Common myeloid progenitor, CD34-positive (primary cell): ENCODE measurements at regions not wholly inside any gene's neighbourhood (a gene's known extent, or its start where the extent isn't known, plus 50 kb on each side); places are given as distances from the start of the nearest gene placed in this dataset.
"Not testable (repeated sequence)": the region's sequence is repeated elsewhere in the genome, so short reads cannot be mapped to it uniquely, and the experiment has no call there.

Experiments used
- CTCF ChIA-PET: fragments of 350-600 bp; sonication (Branson Sonifier 250); formaldehyde crosslinking; loops from one replicate; lab custom pipeline; 2021; ENCODE audit warnings: antibody characterized with exemption; lab: Charles Lee
- POLR2A ChIA-PET: fragments of 350-600 bp; sonication (Branson Sonifier 250); formaldehyde crosslinking; loops from one replicate; lab custom pipeline; 2021; ENCODE audit warnings: antibody characterized with exemption; lab: Charles Lee
- DNase-seq, 3 donors: peaks; one replicate each; pipeline versions ENCODE4 v3.0.0 to v3.0.0-alpha.2; 2013
- H3K27ac ChIP-seq, 2 experiments: 1 replicate in 1 of 2; 2 replicates in 1 of 2; pipeline ENCODE4 v1.7.0; 2013; ENCODE audit warnings: inconsistent platforms in 2 of 2, low read length in 2 of 2, mild to moderate bottlenecking in 2 of 2, low read depth in 1 of 2, moderate library complexity in 1 of 2; ENCODE audit not compliant: severe bottlenecking in 2 of 2, insufficient read depth in 1 of 2, poor library complexity in 1 of 2
- H3K27me3 ChIP-seq, 5 experiments: replicated peaks in 2 of 5; 1 replicate in 3 of 5; 2 replicates in 2 of 5; pipeline versions ENCODE4 v1.6.1 to v1.7.0; 2013; ENCODE audit warnings: low read length in 4 of 5, mild to moderate bottlenecking in 2 of 5, moderate library complexity in 2 of 5, inconsistent platforms in 1 of 5; ENCODE audit not compliant: insufficient read depth in 5 of 5, control insufficient read depth in 4 of 5
- H3K36me3 ChIP-seq, 4 experiments: 1 replicate in 2 of 4; 2 replicates in 2 of 4; pipeline versions ENCODE4 v1.6.1 to v1.7.0; 2013; ENCODE audit warnings: low read length in 3 of 4, control low read depth in 1 of 4, mild to moderate bottlenecking in 1 of 4; ENCODE audit not compliant: control insufficient read depth in 4 of 4, insufficient read depth in 4 of 4
- H3K4me1 ChIP-seq, 4 experiments: 1 replicate in 3 of 4; 2 replicates in 1 of 4; pipeline versions ENCODE4 v1.6.1 to v1.7.1; 2013; ENCODE audit warnings: low read length in 3 of 4, mild to moderate bottlenecking in 3 of 4, control low read depth in 1 of 4, inconsistent platforms in 1 of 4, moderate library complexity in 1 of 4; ENCODE audit not compliant: control insufficient read depth in 4 of 4, insufficient read depth in 4 of 4; ENCODE audit errors: control extremely low read depth in 1 of 4
- H3K4me3 ChIP-seq, 7 experiments: 1 replicate in 4 of 7; 2 replicates in 3 of 7; pipeline versions ENCODE4 v1.5.1 to v1.7.0; 2013; ENCODE audit warnings: mild to moderate bottlenecking in 7 of 7, low read length in 6 of 7, moderate library complexity in 6 of 7, inconsistent platforms in 2 of 7, low read depth in 2 of 7, control low read depth in 1 of 7; ENCODE audit not compliant: insufficient read depth in 4 of 7, control insufficient read depth in 1 of 7; ENCODE audit errors: extremely low read depth in 1 of 7
- H3K9me3 ChIP-seq, 5 experiments: 1 replicate in 4 of 5; 2 replicates in 1 of 5; pipeline versions ENCODE4 v1.6.1 to v1.7.1; 2013; ENCODE audit warnings: low read length in 4 of 5, mild to moderate bottlenecking in 2 of 5, inconsistent platforms in 1 of 5, low read depth in 1 of 5, moderate library complexity in 1 of 5; ENCODE audit not compliant: control insufficient read depth in 4 of 5, insufficient read depth in 2 of 5; ENCODE audit errors: control extremely low read depth in 1 of 5
- WGBS: methylation state at CpG from one replicate; pipeline ENCODE4 v1.1.5; 2013; ENCODE audit not compliant: insufficient coverage; 5-methylcytosine and 5-hydroxymethylcytosine counted together

DNA sequence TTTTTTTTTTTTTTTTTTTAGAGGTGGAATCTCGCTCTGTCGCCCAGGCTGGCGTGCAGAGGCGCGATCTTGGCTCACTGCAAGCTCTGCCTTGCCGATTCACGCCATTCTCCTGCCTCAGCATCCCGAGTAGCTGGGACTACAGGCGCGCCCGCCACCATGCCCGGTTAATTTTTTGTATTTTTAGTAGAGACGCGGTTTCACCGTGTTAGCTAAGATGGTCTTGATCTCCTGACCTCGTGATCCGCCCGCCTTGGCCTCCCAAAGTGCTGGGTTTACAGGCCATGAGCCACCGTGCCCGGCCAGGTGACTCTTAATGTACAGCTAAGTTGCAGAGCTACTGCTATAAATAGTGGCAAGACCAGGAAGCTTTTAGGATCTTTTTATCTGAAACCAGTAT is 434.9 kb upstream of the MEF2C start:
- H3K4me1 ChIP-seq, result peaks cover 0 to 11% (median 7%) of the 10 kb centered on the region in 4 experiments
- H3K4me3 ChIP-seq, POLR2A ChIA-PET, H3K36me3 ChIP-seq, H3K9me3 ChIP-seq, CTCF ChIA-PET, H3K27me3 ChIP-seq, DNase-seq, H3K27ac ChIP-seq: not testable (repeated sequence)
- WGBS, result 98% methylated on average over 15 of the region's 20 CpGs

- H3K36me3 ChIP-seq, result no peaks in the 10 kb centered on the region
- no peak overlapping the region for H3K27ac ChIP-seq
- H3K9me3 ChIP-seq, result no peaks in the 10 kb centered on the region
- no peak overlapping the region for H3K4me3 ChIP-seq
- no peak for DNase-seq
- WGBS, result 100% methylated on average over 5 of the region's 12 CpGs
- H3K27me3 ChIP-seq, result no peaks in the 10 kb centered on the region
- CTCF ChIA-PET, result interaction anchor here (1.7 kb wide), 1 partner anchor 113 kb away, joined by 3 read pairs; no protein-coding TSS in a partner anchor
- H3K4me1 ChIP-seq, result peaks cover 0 to 11% (median 7%) of the 10 kb centered on the region in 4 experiments
- POLR2A ChIA-PET, result interaction anchor here (0.6 kb wide), 1 partner anchor 27 kb away, joined by 3 read pairs; no protein-coding TSS in a partner anchor
Observed at GRCh38 chr5:89315286-89316100, 432.5 kb upstream of the MEF2C start.

GRCh38 chr5:89313804-89314588 is 431.0 kb upstream of the MEF2C start:
- WGBS, result 31% methylated on average over 2 of the region's 3 CpGs
- CTCF ChIA-PET, result interaction anchor here (1.1 to 1.7 kb wide), 3 partner anchors 8 to 111 kb away, joined by 3 to 5 read pairs (median 3); no protein-coding TSS in a partner anchor
- no peak overlapping the region for H3K4me3 ChIP-seq
- H3K27ac ChIP-seq, result peak overlapping the region in 1 of 2 experiments; percentile 12
- H3K27me3 ChIP-seq, result no peaks in the 10 kb centered on the region
- POLR2A ChIA-PET, result no interaction called here
- H3K9me3 ChIP-seq, result no peaks in the 10 kb centered on the region
- no peaks in the 10 kb centered on the region for H3K36me3 ChIP-seq
- peak; percentile 31 to 75 (median 70) for DNase-seq
- peaks cover 0 to 11% (median 7%) of the 10 kb centered on the region in 4 experiments for H3K4me1 ChIP-seq

DNA sequence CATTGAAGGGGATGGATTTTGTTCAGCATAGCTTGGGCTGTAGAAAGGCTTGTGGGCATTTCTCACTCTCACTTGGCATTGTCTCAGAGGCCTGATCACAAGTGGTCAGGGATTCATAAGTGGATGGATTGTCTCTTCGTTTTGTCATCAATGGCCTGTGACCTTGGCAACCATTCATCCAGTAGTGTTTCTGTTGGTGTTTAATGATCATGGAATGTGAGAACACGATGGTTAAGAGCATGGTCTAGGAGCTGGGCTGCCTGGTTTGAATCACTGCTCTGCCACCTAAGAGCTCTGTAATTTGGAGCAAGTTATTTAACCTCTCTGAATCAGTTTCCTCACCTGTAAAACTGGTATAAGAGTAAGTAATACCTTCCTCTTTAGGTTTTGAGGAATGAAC is 430.1 kb upstream of the MEF2C start:
- Histone ChIP-seq H3K9me3 (no peaks in the 10 kb centered on the region), H3K27ac (no peak overlapping the region), H3K27me3 (no peaks in the 10 kb centered on the region), H3K4me1 (peaks cover 0 to 14% (median 8%) of the 10 kb centered on the region in 4 experiments), H3K4me3 (no peak overlapping the region), H3K36me3 (no peaks in the 10 kb centered on the region)
- POLR2A ChIA-PET, result no interaction called here
- CTCF ChIA-PET, result interaction anchor here (1.5 kb wide), 1 partner anchor 9 kb away, joined by 5 read pairs; no protein-coding TSS in a partner anchor
- DNase-seq, result no peak
- 100% methylated on average over 2 of the region's 2 CpGs for WGBS

GRCh38 chr5:89309268-89309667 is 426.3 kb upstream of the MEF2C start:
- no peak for DNase-seq
- ChIA-PET POLR2A (no interaction called here), CTCF (no interaction called here)
- Histone ChIP-seq H3K4me3 (no peak overlapping the region), H3K36me3 (no peaks in the 10 kb centered on the region), H3K4me1 (peaks cover 0 to 10% (median 6%) of the 10 kb centered on the region in 4 experiments), H3K27me3 (no peaks in the 10 kb centered on the region), H3K9me3 (no peaks in the 10 kb centered on the region), H3K27ac (no peak overlapping the region)
- WGBS, result no CpG with 5 or more reads among the region's 1 CpG

GRCh38 chr5:89308606-89309040 is 425.6 kb upstream of the MEF2C start:
- Histone ChIP-seq H3K27me3 (no peaks in the 10 kb centered on the region), H3K4me1 (peaks cover 0 to 3% (median 1%) of the 10 kb centered on the region in 4 experiments), H3K9me3 (no peaks in the 10 kb centered on the region), H3K4me3 (no peak overlapping the region), H3K36me3 (no peaks in the 10 kb centered on the region), H3K27ac (no peak overlapping the region)
- no peak for DNase-seq
- ChIA-PET CTCF (no interaction called here), POLR2A (no interaction called here)
- WGBS, result 79% methylated on average over 3 of the region's 4 CpGs
